Thyroid gland (tissue), 4 donors: ENCODE measurements at regions not wholly inside any gene's neighbourhood (a gene's known extent, or its start where the extent isn't known, plus 50 kb on each side); places are given as distances from the start of the nearest gene placed in this dataset.

ENCODE experiments used
- CTCF ChIP-seq, 6 experiments: fragments of 200-600 bp in 3 of 6; fragments of 450-650 bp in 3 of 6; sonication (generic) in 3 of 6; IDR thresholded peaks; one replicate each; pipeline ENCODE4 v1.5.1; 2016 to 2019; ENCODE audit warnings: antibody characterized with exemption in 6 of 6, mild to moderate bottlenecking in 2 of 6, inconsistent platforms in 1 of 6, moderate library complexity in 1 of 6
- POLR2A ChIP-seq, 2 donors: fragments of 450-650 bp; IDR thresholded peaks; one replicate each; pipeline ENCODE4 v1.6.1; 2017; ENCODE audit warnings: antibody characterized with exemption in 2 of 2, mild to moderate bottlenecking in 2 of 2, moderate library complexity in 1 of 2

GRCh38 chr1:21341517-21342078 is 51.3 kb upstream of the ECE1 start:
- TF ChIP-seq CTCF (IDR thresholded peaks at IDR 0.05) (no peak), POLR2A (IDR thresholded peaks at IDR 0.05) (no peak)
